K562 (cell line): ENCODE measurements at regions not wholly inside any gene's neighbourhood (a gene's known extent, or its start where the extent isn't known, plus 50 kb on each side); places are given as distances from the start of the nearest gene placed in this dataset.

ENCODE experiments used
- ATAC-seq: fragments of 200-7000 bp; cut with Tn5 transposase; 3 replicates; pipeline ENCODE4 v1.9.1; 2020; ENCODE audit warnings: moderate library complexity
- BruUV-seq: library from RNA; stranded (reverse); fragments of 400-500 nt; replicated peaks from 2 replicates; lab custom pipeline; 2021; lab: Mats Ljungman, UMichigan
- CTCF ChIA-PET: fragments of 300-600 bp; formaldehyde crosslinking; extraction: SDS; loops from one replicate; lab custom pipeline; 2021; ENCODE audit warnings: low intra/inter-chr PET ratio; lab: Yijun Ruan, JAX
- POLR2A ChIA-PET: fragments of 300-600, 350-650 bp; sonication (Branson Sonifier 250); formaldehyde crosslinking; extraction: SDS; loops from one replicate; lab custom pipeline; 2021; ENCODE audit warnings: antibody characterized with exemption, inconsistent platforms; lab: Yijun Ruan, JAX
- DNase-seq, 4 experiments: peaks; one replicate each; pipeline versions ENCODE4 v3.0.0 to v3.0.0-alpha.2; 2011 to 2018; ENCODE audit warnings: low spot score in 3 of 4, mixed read lengths in 3 of 4; ENCODE audit errors: extremely low read depth in 1 of 4
- FAIRE-seq: peaks from 2 replicates; lab custom pipeline; 2011; peaks lifted over from hg19 to GRCh38; lab: Jason Lieb, UNC
- H2AFZ ChIP-seq: 2 replicates; pipeline ENCODE4 v1.6.0; 2011; ENCODE audit warnings: low read depth, low read length, control low read depth, inconsistent platforms
- H3K27ac ChIP-seq: fragments of 200-600 bp; 3 replicates; pipeline ENCODE4 v1.8.0; 2011; ENCODE audit warnings: low read depth, mild to moderate bottlenecking, control low read depth, inconsistent platforms, low read length, moderate library complexity, mixed read lengths; ENCODE audit errors: extremely low read depth
- H3K27me3 ChIP-seq, 2 experiments: fragments of 300-600 bp in 1 of 2; 2 replicates in 1 of 2; 3 replicates in 1 of 2; pipeline versions ENCODE4 v1.6.0 to v1.8.0; 2011; ENCODE audit warnings: inconsistent platforms in 2 of 2, low read length in 2 of 2, mild to moderate bottlenecking in 1 of 2, mixed read lengths in 1 of 2, moderate library complexity in 1 of 2; ENCODE audit not compliant: control insufficient read depth in 2 of 2, insufficient read depth in 2 of 2
- H3K36me3 ChIP-seq: fragments of 300-600 bp; 3 replicates; pipeline ENCODE4 v1.8.0; 2011; ENCODE audit warnings: mild to moderate bottlenecking, low read length, inconsistent platforms; ENCODE audit not compliant: control insufficient read depth, insufficient read depth
- H3K4me1 ChIP-seq, 2 experiments: fragments of 200-600 bp in 1 of 2; replicated peaks in 1 of 2; 2 replicates in 1 of 2; 3 replicates in 1 of 2; pipeline versions ENCODE4 v1.5.1 to v1.8.0; 2011; ENCODE audit warnings: inconsistent platforms in 2 of 2, low read length in 2 of 2, mild to moderate bottlenecking in 1 of 2, mixed read lengths in 1 of 2, moderate library complexity in 1 of 2; ENCODE audit not compliant: control insufficient read depth in 2 of 2, insufficient read depth in 2 of 2
- H3K4me2 ChIP-seq: 2 replicates; pipeline ENCODE4 v1.6.1; 2011; ENCODE audit warnings: low read length, control low read depth, inconsistent platforms, mixed read lengths; ENCODE audit not compliant: insufficient read depth
- H3K4me3 ChIP-seq: fragments of 200-600 bp; sonication (generic), shearing (Covaris generic); 2 replicates; pipeline ENCODE4 v1.5.1; 2016; ENCODE audit warnings: control low read depth, inconsistent platforms
- H3K79me2 ChIP-seq: fragments of 200-600 bp; 3 replicates; pipeline ENCODE4 v1.8.0; 2011; ENCODE audit warnings: low read length, inconsistent platforms; ENCODE audit not compliant: control insufficient read depth, insufficient read depth
- H3K9ac ChIP-seq, 2 experiments: 2 replicates each; pipeline versions ENCODE4 v1.6.0 to v1.6.1; 2011; ENCODE audit warnings: low read depth in 2 of 2, low read length in 2 of 2, control low read depth in 1 of 2, inconsistent platforms in 1 of 2, mild to moderate bottlenecking in 1 of 2, mixed read lengths in 1 of 2; ENCODE audit not compliant: insufficient read depth in 1 of 2
- H3K9me1 ChIP-seq: one replicate; pipeline ENCODE4 v1.6.0; 2011; ENCODE audit warnings: inconsistent platforms, mild to moderate bottlenecking, low read length, moderate library complexity; ENCODE audit not compliant: control insufficient read depth, insufficient read depth
- H3K9me3 ChIP-seq: replicated peaks from 2 replicates; pipeline ENCODE4 v1.5.1; 2011; ENCODE audit warnings: low read depth, low read length, inconsistent platforms; ENCODE audit not compliant: control insufficient read depth, insufficient read depth
- H4K20me1 ChIP-seq: replicated peaks from 2 replicates; pipeline ENCODE4 v1.6.1; 2011; ENCODE audit warnings: low read length, inconsistent platforms, mixed read lengths; ENCODE audit not compliant: control insufficient read depth, insufficient read depth
- GTF2E2 ChIP-seq: fragments of 200-800 bp; sonication (Bioruptor generic); IDR thresholded peaks from 2 replicates; pipeline ENCODE4 v1.6.1; 2016; ENCODE audit warnings: missing genetic modification characterization, missing compliant biosample characterization
- RERE ChIP-seq: sonication (generic); formaldehyde crosslinking; IDR thresholded peaks from 2 replicates; pipeline ENCODE4 v1.8.0; 2023; ENCODE audit warnings: missing genetic modification reagents, mild to moderate bottlenecking, borderline replicate concordance
- ZNF134 ChIP-seq: fragments of 250-450 bp; sonication (Bioruptor Pico); conservative IDR thresholded peaks from 2 replicates; pipeline ENCODE4 v1.4.0; 2020
- WGBS: fragments of 100-300 bp; shearing (Covaris generic); methylation state at CpG from one replicate; pipeline ENCODE4 v1.1.6; 2016; ENCODE audit warnings: low coverage, mixed read lengths; ENCODE audit not compliant: insufficient coverage; ENCODE audit errors: missing lambda C conversion rate; 5-methylcytosine and 5-hydroxymethylcytosine counted together
- in situ Hi-C: fragments of 300-500 bp; cut with MboI; formaldehyde crosslinking; loops from 4 replicates; pipeline ENCODE4 v1.15.0; 2018; ENCODE audit warnings: inconsistent platforms, mixed read lengths
- intact Hi-C: fragments of 100-400 bp; cut with micrococcal nuclease; formaldehyde crosslinking; loops from 2 replicates; pipeline ENCODE4 v1.14.2; 2022
- TF ChIP-seq, protein P1 (sequence below): fragments of 250-450 bp; sonication (Bioruptor Pico); IDR thresholded peaks from 2 replicates; pipeline ENCODE4 v1.5.0; 2021

GRCh38 chr11:116454020-116454645 is 318.7 kb downstream of the BUD13 start (continued):
- TF ChIP-seq RERE = no peak
- TF ChIP-seq, protein P1, sequence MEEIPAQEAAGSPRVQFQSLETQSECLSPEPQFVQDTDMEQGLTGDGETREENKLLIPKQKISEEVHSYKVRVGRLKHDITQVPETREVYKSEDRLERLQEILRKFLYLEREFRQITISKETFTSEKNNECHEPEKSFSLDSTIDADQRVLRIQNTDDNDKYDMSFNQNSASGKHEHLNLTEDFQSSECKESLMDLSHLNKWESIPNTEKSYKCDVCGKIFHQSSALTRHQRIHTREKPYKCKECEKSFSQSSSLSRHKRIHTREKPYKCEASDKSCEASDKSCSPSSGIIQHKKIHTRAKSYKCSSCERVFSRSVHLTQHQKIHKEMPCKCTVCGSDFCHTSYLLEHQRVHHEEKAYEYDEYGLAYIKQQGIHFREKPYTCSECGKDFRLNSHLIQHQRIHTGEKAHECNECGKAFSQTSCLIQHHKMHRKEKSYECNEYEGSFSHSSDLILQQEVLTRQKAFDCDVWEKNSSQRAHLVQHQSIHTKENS (CRISPR knock-in tag) = no peak

DNA sequence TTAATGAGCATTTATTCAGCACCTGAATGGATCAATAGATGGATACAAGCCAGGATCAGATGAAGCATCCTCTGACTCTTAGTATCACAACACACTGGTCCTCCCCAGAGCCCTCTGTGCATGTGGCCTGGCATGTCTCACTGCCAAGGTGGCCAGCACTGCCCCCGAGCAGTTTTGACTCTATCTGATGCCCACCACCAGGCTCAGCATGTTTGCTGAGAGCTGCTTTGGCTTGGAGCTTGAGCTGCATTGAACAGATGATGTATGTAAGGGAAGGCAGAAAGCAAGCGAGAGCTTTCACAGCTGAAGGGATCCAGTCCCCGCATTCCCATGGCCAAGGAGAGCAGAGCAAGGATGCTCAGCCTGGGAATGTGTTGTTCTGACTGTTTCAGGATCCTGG is 320.3 kb downstream of the BUD13 start:
- no peaks in the 10 kb centered on the region for H3K4me1 ChIP-seq
- H3K9me1 ChIP-seq = no peaks in the 10 kb centered on the region
- in situ Hi-C loops (no loop called here), intact Hi-C loops (loop anchor here (5.0 kb wide), 1 partner anchor 190 kb away; no protein-coding TSS in a partner anchor)
- TF ChIP-seq GTF2E2 (tag) = no peak
- no peak for TF ChIP-seq ZNF134 (CRISPR knock-in tag)
- ChIA-PET POLR2A (interaction anchor here (0.6 kb wide), 1 partner anchor 140 kb away, joined by 3 read pairs; no protein-coding TSS in a partner anchor), CTCF (no interaction called here)
- no peaks in the 10 kb centered on the region for H3K79me2 ChIP-seq
- no peak for ATAC-seq
- H3K4me2 ChIP-seq = no peak overlapping the region
- no peak for FAIRE-seq
- peaks cover 0 to 7% of the 10 kb centered on the region in 2 experiments; a peak in 2 of 5 replicates for H3K27me3 ChIP-seq
- WGBS = 0% methylated on average over 3 of the region's 3 CpGs
- H3K9me3 ChIP-seq = no peaks in the 10 kb centered on the region
- no peak overlapping the region for H3K9ac ChIP-seq
- BruUV-seq = no TSS peak
- 0 out of 2 replicates have a peak, but pooled peaks cover 4% of the 10 kb centered on the region for H4K20me1 ChIP-seq
- H3K27ac ChIP-seq = no peak overlapping the region
- no peak overlapping the region for H3K4me3 ChIP-seq
- H2AFZ ChIP-seq = no peak overlapping the region
- no peaks in the 10 kb centered on the region for H3K36me3 ChIP-seq
- DNase-seq = no peak
